Breast epithelium (tissue), 4 donors: ENCODE measurements at regions not wholly inside any gene's neighbourhood (a gene's known extent, or its start where the extent isn't known, plus 50 kb on each side); places are given as distances from the start of the nearest gene placed in this dataset.

Experiments
- DNase-seq, 2 donors: peaks; one replicate each; pipeline ENCODE4 v3.0.0-alpha.2; 2019; ENCODE audit warnings: low spot score in 2 of 2
- H3K27ac ChIP-seq, 2 donors: fragments of 200-600 bp; sonication (generic) in 1 of 2; one replicate each; pipeline ENCODE4 v1.5.1; 2016 to 2019; ENCODE audit warnings: mild to moderate bottlenecking in 1 of 2
- H3K27me3 ChIP-seq, 2 donors: fragments of 200-600 bp; sonication (generic) in 1 of 2; one replicate each; pipeline versions ENCODE4 v1.5.1 to v1.6.0; 2017 to 2019; ENCODE audit warnings: control low read depth in 1 of 2, mild to moderate bottlenecking in 1 of 2
- H3K36me3 ChIP-seq: fragments of 200-600 bp; one replicate; pipeline ENCODE4 v1.5.1; 2019
- H3K4me1 ChIP-seq, 2 donors: fragments of 200-600 bp; sonication (generic); one replicate each; pipeline ENCODE4 v1.5.1; 2016 to 2019; ENCODE audit warnings: control low read depth in 1 of 2
- H3K4me3 ChIP-seq, 3 donors: fragments of 200-600 bp; sonication (generic); 1 replicate in 2 of 3; 2 replicates in 1 of 3; pipeline ENCODE4 v1.5.1; 2016 to 2019; ENCODE audit warnings: mild to moderate bottlenecking in 3 of 3, moderate library complexity in 2 of 3
- H3K9me3 ChIP-seq, 2 donors: fragments of 200-600 bp; sonication (generic) in 1 of 2; one replicate each; pipeline ENCODE4 v1.5.1; 2016 to 2019; ENCODE audit warnings: control low read depth in 1 of 2
- CTCF ChIP-seq, 3 donors: fragments of 450-650 bp; IDR thresholded peaks; one replicate each; pipeline ENCODE4 v1.5.1; 2016 to 2017; ENCODE audit warnings: antibody characterized with exemption in 3 of 3, mild to moderate bottlenecking in 3 of 3, moderate library complexity in 3 of 3
- POLR2A ChIP-seq: fragments of 450-650 bp; IDR thresholded peaks from one replicate; pipeline ENCODE4 v1.6.1; 2016; ENCODE audit warnings: antibody characterized with exemption, mild to moderate bottlenecking, moderate library complexity
- POLR2AphosphoS5 ChIP-seq, 3 donors: sonication (generic); formaldehyde crosslinking; IDR thresholded peaks; one replicate each; pipeline ENCODE4 v1.6.1; 2017; ENCODE audit warnings: antibody characterized with exemption in 3 of 3
- intact Hi-C: fragments of 100-400 bp; cut with DNase I; formaldehyde crosslinking; loops from one replicate; pipeline ENCODE4 v1.15.1; 2023; ENCODE audit warnings: low total_unique reads

GRCh38 chr4:95985791-95986550 is 146.1 kb downstream of the PDHA2 start:
- no peaks in the 10 kb centered on the region for H3K27me3 ChIP-seq
- intact Hi-C loops: no loop called here

GRCh38 chr4:95987851-95988250 is 148.0 kb downstream of the PDHA2 start:
- Histone ChIP-seq H3K4me3 (no peak overlapping the region), H3K27me3 (no peaks in the 10 kb centered on the region), H3K36me3 (no peaks in the 10 kb centered on the region), H3K9me3 (no peaks in the 10 kb centered on the region), H3K4me1 (no peaks in the 10 kb centered on the region), H3K27ac (no peak overlapping the region)
- DNase-seq: no peak
- intact Hi-C loops: no loop called here
- TF ChIP-seq POLR2AphosphoS5 (IDR thresholded peaks at IDR 0.05): no peak

More at GRCh38 chr4:95985791-95986550, 146.1 kb downstream of the PDHA2 start:
- Histone ChIP-seq H3K27ac (no peak overlapping the region), H3K4me1 (no peaks in the 10 kb centered on the region), H3K4me3 (no peak overlapping the region), H3K9me3 (peaks cover 0 to 11% of the 10 kb centered on the region in 2 donors), H3K36me3 (no peaks in the 10 kb centered on the region)
- no peak for DNase-seq
- TF ChIP-seq CTCF (IDR thresholded peaks at IDR 0.05) (no peak), POLR2AphosphoS5 (IDR thresholded peaks at IDR 0.05) (no peak), POLR2A (no peak)

- Histone ChIP-seq H3K36me3 (no peaks in the 10 kb centered on the region), H3K9me3 (no peaks in the 10 kb centered on the region), H3K27me3 (no peaks in the 10 kb centered on the region), H3K4me3 (no peak overlapping the region), H3K4me1 (no peaks in the 10 kb centered on the region), H3K27ac (no peak overlapping the region)
- DNase-seq: no peak
- intact Hi-C loops: no loop called here
- TF ChIP-seq POLR2A: no peak
Measured at GRCh38 chr4:95998311-95998710, 158.4 kb downstream of the PDHA2 start.

- Histone ChIP-seq H3K4me3 (no peak overlapping the region), H3K36me3 (no peaks in the 10 kb centered on the region), H3K27ac (no peak overlapping the region), H3K27me3 (no peaks in the 10 kb centered on the region), H3K9me3 (no peaks in the 10 kb centered on the region), H3K4me1 (no peaks in the 10 kb centered on the region)
- DNase-seq: no peak
- TF ChIP-seq POLR2AphosphoS5 (IDR thresholded peaks at IDR 0.05) (no peak), CTCF (IDR thresholded peaks at IDR 0.05) (no peak), POLR2A (no peak)
- intact Hi-C loops: no loop called here
Measured at GRCh38 chr4:96003951-96004740, 164.3 kb downstream of the PDHA2 start.

GRCh38 chr4:96009427-96010119 is 169.7 kb downstream of the PDHA2 start:
- Histone ChIP-seq H3K27me3 (no peaks in the 10 kb centered on the region), H3K36me3 (no peaks in the 10 kb centered on the region), H3K27ac (no peak overlapping the region), H3K4me1 (no peaks in the 10 kb centered on the region), H3K9me3 (no peaks in the 10 kb centered on the region), H3K4me3 (no peak overlapping the region)
- DNase-seq: no peak
- intact Hi-C loops: no loop called here
- TF ChIP-seq POLR2AphosphoS5 (IDR thresholded peaks at IDR 0.05) (no peak), POLR2A (no peak), CTCF (IDR thresholded peaks at IDR 0.05) (no peak)

- no peaks in the 10 kb centered on the region for H3K36me3 ChIP-seq
- no peaks in the 10 kb centered on the region for H3K4me1 ChIP-seq
- H3K9me3 ChIP-seq: no peaks in the 10 kb centered on the region
- no peak overlapping the region for H3K27ac ChIP-seq
- intact Hi-C loops: no loop called here
- TF ChIP-seq POLR2A (no peak), POLR2AphosphoS5 (IDR thresholded peaks at IDR 0.05) (no peak), CTCF (IDR thresholded peaks at IDR 0.05) (no peak)
- no peak overlapping the region for H3K4me3 ChIP-seq
- no peaks in the 10 kb centered on the region for H3K27me3 ChIP-seq
- DNase-seq: no peak
Measured at GRCh38 chr4:96012687-96013086, 172.8 kb downstream of the PDHA2 start.
